Activated T-cell treated with anti-CD3 and anti-CD28 coated beads, Interleukin-2, amount 50 U/mL, for 24 hours (primary cell): ENCODE measurements at regions not wholly inside any gene's neighbourhood (a gene's known extent, or its start where the extent isn't known, plus 50 kb on each side); places are given as distances from the start of the nearest gene placed in this dataset.
"Not testable (repeated sequence)": the region's sequence is repeated elsewhere in the genome, so short reads cannot be mapped to it uniquely, and the experiment has no call there.

Source experiments
- DNase-seq: peaks from one replicate; pipeline ENCODE4 v3.0.0-alpha.2; 2020
- H3K27ac Mint-ChIP-seq: 2 replicates; pipeline ENCODE4 v1.8.0; 2020; ENCODE audit warnings: mild to moderate bottlenecking, mixed read lengths
- H3K27me3 Mint-ChIP-seq: 2 replicates; pipeline ENCODE4 v1.8.0; 2020; ENCODE audit warnings: mixed read lengths
- H3K36me3 Mint-ChIP-seq: 2 replicates; pipeline ENCODE4 v1.8.0; 2020; ENCODE audit warnings: low read depth, mixed read lengths
- H3K4me1 Mint-ChIP-seq: 2 replicates; pipeline ENCODE4 v1.8.0; 2020; ENCODE audit warnings: low read depth, mixed read lengths
- H3K4me3 Mint-ChIP-seq: 2 replicates; pipeline ENCODE4 v1.8.0; 2020; ENCODE audit warnings: mild to moderate bottlenecking, moderate library complexity, mixed read lengths
- H3K9me3 Mint-ChIP-seq: 2 replicates; pipeline ENCODE4 v1.8.0; 2020; ENCODE audit warnings: mixed read lengths

GRCh38 chr2:111291566-111291965, 170.9 kb downstream of the BCL2L11 start:
- H3K9me3 Mint-ChIP-seq, H3K27me3 Mint-ChIP-seq, H3K4me3 Mint-ChIP-seq, H3K4me1 Mint-ChIP-seq, DNase-seq, H3K36me3 Mint-ChIP-seq, H3K27ac Mint-ChIP-seq: not testable (repeated sequence)

- H3K36me3 Mint-ChIP-seq, H3K4me1 Mint-ChIP-seq, H3K4me3 Mint-ChIP-seq, H3K27me3 Mint-ChIP-seq, H3K9me3 Mint-ChIP-seq, DNase-seq: not testable (repeated sequence)
- H3K27ac Mint-ChIP-seq = peak overlapping the region; percentile 41
These were observed 171.7 kb downstream of the BCL2L11 start for GRCh38 chr2:111292232-111292968.

- H3K4me1 Mint-ChIP-seq, DNase-seq, H3K9me3 Mint-ChIP-seq, H3K27me3 Mint-ChIP-seq, H3K4me3 Mint-ChIP-seq, H3K27ac Mint-ChIP-seq, H3K36me3 Mint-ChIP-seq: not testable (repeated sequence)
These were observed 174.0 kb downstream of the BCL2L11 start for GRCh38 chr2:111294699-111295098.

DNA sequence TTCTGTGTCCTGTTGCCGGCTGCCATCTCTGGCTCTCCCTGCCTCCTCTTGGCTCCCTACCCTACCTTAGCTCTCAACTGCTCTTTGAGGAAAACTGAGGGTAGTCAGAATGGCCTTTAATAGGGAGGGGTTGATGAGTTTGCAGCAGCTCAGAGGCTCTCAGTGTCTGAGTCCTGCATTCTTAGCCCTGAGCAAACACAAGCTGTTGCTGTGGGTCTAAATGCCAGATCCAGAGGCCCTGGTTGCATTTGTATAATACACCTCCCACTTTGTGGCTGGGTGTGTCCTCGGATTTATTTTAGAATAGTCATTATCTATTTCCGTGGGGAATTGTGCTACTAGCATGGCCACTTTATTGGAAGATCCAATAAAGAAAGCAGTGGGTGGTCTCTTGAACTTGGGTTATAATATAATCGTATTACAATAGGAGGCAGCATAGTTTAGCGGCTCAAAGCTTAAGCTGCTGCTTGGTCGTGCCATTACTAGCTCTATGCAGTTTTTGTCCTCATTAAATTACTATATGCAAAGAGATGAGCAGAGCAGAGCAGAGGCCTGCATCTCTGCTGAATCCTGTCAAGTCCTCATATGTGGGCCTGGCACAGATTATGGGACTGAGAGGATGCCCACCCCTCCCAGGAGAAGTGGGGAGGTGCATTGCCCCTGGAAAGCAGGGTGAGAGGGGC, 175.5 kb downstream of the BCL2L11 start:
- not testable (repeated sequence) for H3K4me1 Mint-ChIP-seq, H3K27ac Mint-ChIP-seq, H3K4me3 Mint-ChIP-seq, DNase-seq, H3K36me3 Mint-ChIP-seq, H3K9me3 Mint-ChIP-seq, H3K27me3 Mint-ChIP-seq

DNA sequence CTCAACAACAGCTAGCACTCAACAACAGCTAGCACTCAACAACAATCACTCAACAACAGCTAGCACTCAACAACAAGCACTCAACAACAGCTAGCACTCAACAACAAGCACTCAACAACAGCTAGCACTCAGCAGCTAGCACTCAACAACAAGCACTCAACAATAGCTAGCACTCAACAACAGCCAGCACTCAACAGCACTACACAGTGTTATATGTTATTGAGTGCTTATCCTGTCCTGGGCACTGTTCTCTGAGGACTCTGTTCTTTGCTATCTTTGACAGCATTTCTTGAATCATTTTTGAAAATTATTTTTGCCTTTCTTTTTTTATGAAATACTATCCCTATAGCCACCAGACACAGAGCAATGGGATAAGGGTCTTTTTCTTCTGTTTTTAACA, 176.4 kb downstream of the BCL2L11 start:
- H3K9me3 Mint-ChIP-seq, H3K4me3 Mint-ChIP-seq: not testable (repeated sequence)

DNA sequence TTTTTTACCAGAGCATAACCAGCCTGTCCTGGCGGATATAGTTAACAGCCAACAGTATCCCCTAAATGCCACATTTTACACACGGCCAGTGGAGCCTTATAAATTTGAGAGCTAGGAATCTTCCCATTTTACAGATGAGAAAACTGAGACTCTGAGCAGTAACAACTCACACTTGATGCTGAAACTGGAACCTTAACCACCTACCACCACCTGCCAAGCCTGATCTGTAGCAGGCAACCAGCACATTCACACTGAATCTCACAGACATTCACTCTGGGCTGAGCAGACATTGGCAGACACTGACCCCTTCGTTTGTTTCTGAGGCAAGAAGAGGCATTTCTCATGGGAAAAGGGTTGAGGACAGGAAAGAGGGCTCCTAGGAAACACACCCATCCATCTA, 178.2 kb downstream of the BCL2L11 start:
- not testable (repeated sequence) for H3K4me1 Mint-ChIP-seq, H3K9me3 Mint-ChIP-seq

More for the DNA sequence above, 176.4 kb downstream of the BCL2L11 start:
- not testable (repeated sequence) for H3K27me3 Mint-ChIP-seq, DNase-seq, H3K27ac Mint-ChIP-seq, H3K36me3 Mint-ChIP-seq, H3K4me1 Mint-ChIP-seq

GRCh38 chr2:111299635-111300034, 178.9 kb downstream of the BCL2L11 start:
- H3K4me3 Mint-ChIP-seq, H3K36me3 Mint-ChIP-seq, H3K9me3 Mint-ChIP-seq, H3K4me1 Mint-ChIP-seq, H3K27me3 Mint-ChIP-seq, H3K27ac Mint-ChIP-seq, DNase-seq: not testable (repeated sequence)

More for the DNA sequence above, 178.2 kb downstream of the BCL2L11 start:
- H3K27ac Mint-ChIP-seq, H3K27me3 Mint-ChIP-seq, H3K36me3 Mint-ChIP-seq, H3K4me3 Mint-ChIP-seq, DNase-seq: not testable (repeated sequence)

DNA sequence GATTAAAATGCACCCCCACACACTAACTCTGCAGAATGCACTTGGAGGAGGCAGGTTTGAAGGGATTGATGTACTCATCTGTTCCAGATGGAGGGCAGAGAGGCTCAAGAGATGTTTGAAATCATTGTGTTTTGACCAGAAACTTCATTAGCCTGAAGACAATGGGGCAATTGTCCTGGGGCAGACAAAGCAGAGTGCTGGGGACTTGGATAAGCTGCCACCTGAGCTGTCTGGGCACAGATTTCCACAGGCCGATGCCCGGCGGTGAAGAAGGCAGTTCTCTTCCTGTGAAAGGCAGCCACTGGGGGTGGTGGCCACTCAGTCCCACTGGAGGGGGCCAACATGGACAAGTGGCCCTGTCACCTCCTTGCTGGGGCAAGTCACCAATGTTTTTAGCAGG, 181.0 kb downstream of the BCL2L11 start:
- H3K4me3 Mint-ChIP-seq, H3K9me3 Mint-ChIP-seq, H3K36me3 Mint-ChIP-seq, H3K27me3 Mint-ChIP-seq, H3K27ac Mint-ChIP-seq, H3K4me1 Mint-ChIP-seq, DNase-seq: not testable (repeated sequence)

DNA sequence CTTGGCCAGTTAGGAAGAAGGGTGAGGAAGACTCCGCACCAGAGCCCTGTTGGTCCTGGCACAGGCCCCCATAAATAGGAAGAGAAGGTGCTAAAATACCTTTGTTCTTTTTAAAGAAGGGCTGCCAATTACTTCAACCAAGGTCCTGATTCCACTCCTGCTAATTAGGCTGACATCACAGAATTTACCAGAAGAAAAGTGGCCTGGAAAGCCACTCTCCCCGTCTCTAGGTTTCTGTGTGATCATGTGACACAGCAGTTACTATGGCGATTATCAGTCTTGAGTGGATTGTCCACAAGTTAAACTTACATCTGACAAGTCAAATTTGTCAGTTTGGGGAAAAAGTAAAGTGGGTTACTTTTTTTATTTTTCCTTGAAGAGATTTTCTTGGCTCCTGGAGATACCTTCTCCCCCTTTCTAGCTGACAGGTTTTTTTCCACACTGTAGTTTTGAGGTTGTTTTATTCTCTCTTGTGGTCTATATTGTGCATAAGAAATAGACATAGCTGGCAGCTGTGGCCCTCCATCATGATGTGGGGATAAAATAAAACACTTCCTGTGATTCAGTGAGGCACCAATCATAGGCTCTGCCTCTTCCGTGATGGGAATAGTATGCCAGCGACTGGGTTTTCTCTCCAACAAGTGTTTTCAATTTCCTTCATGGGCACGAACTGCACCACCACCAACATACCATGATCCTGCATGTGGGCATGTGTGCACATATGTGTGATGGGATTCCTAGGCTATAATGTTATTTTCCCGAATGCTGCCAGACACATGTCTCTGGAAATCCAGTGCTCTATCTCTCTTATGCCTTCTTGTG, 181.9 kb downstream of the BCL2L11 start:
- DNase-seq, H3K27ac Mint-ChIP-seq, H3K27me3 Mint-ChIP-seq, H3K9me3 Mint-ChIP-seq, H3K36me3 Mint-ChIP-seq, H3K4me1 Mint-ChIP-seq, H3K4me3 Mint-ChIP-seq: not testable (repeated sequence)

DNA sequence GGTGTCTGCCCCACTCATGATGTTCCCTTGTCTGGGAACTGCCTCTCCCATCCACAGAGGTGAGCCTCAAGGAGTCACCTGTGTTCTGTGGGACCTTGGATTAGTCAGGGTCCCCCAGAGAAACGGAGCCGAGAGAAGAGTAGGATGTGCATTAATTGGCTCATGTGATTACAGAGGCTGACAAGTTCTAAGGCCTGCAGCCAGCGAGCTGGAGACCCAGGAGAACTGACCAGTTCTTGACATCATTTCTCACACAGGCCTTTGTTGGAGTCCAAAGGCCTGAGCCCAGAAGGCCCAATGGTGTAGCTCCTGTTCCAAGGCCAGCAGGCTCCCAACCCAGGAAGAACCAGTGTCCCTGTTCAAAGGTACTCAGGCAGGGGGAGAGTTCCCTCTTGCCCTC, 186.6 kb downstream of the BCL2L11 start:
- H3K27ac Mint-ChIP-seq, DNase-seq, H3K27me3 Mint-ChIP-seq, H3K4me1 Mint-ChIP-seq, H3K36me3 Mint-ChIP-seq, H3K9me3 Mint-ChIP-seq, H3K4me3 Mint-ChIP-seq: not testable (repeated sequence)

GRCh38 chr2:111309231-111310075, 188.7 kb downstream of the BCL2L11 start:
- H3K4me1 Mint-ChIP-seq, H3K4me3 Mint-ChIP-seq, H3K27ac Mint-ChIP-seq, H3K27me3 Mint-ChIP-seq, H3K9me3 Mint-ChIP-seq, H3K36me3 Mint-ChIP-seq, DNase-seq: not testable (repeated sequence)

- not testable (repeated sequence) for H3K27me3 Mint-ChIP-seq, H3K4me3 Mint-ChIP-seq, H3K36me3 Mint-ChIP-seq, H3K9me3 Mint-ChIP-seq, H3K27ac Mint-ChIP-seq, H3K4me1 Mint-ChIP-seq, DNase-seq
These were observed 189.7 kb downstream of the BCL2L11 start for GRCh38 chr2:111310395-111310794.

DNA sequence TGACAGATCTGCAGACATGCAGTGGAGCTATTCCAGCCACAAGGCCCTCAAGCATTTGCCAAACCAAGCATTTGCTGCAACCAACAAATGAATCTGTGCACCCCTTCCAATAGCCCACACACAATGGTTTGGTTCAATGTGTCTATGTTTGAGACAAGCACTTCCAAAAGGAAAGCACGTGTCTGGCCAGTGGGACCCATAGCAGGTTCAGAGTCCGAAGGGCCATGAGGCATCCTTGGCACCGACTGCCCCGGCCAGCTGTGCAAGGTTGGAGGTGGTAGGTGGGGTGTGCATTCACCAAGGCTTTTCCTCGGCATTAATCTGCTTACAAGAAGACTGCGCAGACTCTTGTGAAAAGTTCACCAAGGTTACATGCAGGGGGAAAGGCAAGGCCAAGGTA, 190.9 kb downstream of the BCL2L11 start:
- H3K4me3 Mint-ChIP-seq, H3K27me3 Mint-ChIP-seq, H3K27ac Mint-ChIP-seq, H3K4me1 Mint-ChIP-seq, H3K36me3 Mint-ChIP-seq, H3K9me3 Mint-ChIP-seq, DNase-seq: not testable (repeated sequence)

- DNase-seq, H3K27me3 Mint-ChIP-seq, H3K36me3 Mint-ChIP-seq, H3K4me3 Mint-ChIP-seq, H3K9me3 Mint-ChIP-seq, H3K27ac Mint-ChIP-seq: not testable (repeated sequence)
- H3K4me1 Mint-ChIP-seq = peaks cover 11% of the 10 kb centered on the region
These were observed 192.3 kb downstream of the BCL2L11 start for GRCh38 chr2:111312897-111313607.
